HFFc6 (cell line): ENCODE measurements at regions not wholly inside any gene's neighbourhood (a gene's known extent, or its start where the extent isn't known, plus 50 kb on each side); places are given as distances from the start of the nearest gene placed in this dataset.
"Not testable (repeated sequence)": the region's sequence is repeated elsewhere in the genome, so short reads cannot be mapped to it uniquely, and the experiment has no call there.

Source experiments
- DNase-seq: peaks from one replicate; pipeline ENCODE4 v3.0.0-alpha.2; 2018
- H3K27ac Mint-ChIP-seq: 2 replicates; pipeline ENCODE4 v1.8.0; 2020; ENCODE audit warnings: mild to moderate bottlenecking, mixed read lengths
- H3K27me3 Mint-ChIP-seq: 2 replicates; pipeline ENCODE4 v1.8.0; 2021; ENCODE audit warnings: mild to moderate bottlenecking, moderate library complexity, mixed read lengths; ENCODE audit not compliant: insufficient read depth
- H3K36me3 Mint-ChIP-seq: 2 replicates; pipeline ENCODE4 v1.8.0; 2021; ENCODE audit warnings: low read depth, mixed read lengths
- H3K4me1 Mint-ChIP-seq: 2 replicates; pipeline ENCODE4 v1.8.0; 2020; ENCODE audit warnings: low read depth, mixed read lengths
- H3K4me3 Mint-ChIP-seq: 2 replicates; pipeline ENCODE4 v1.8.0; 2020; ENCODE audit warnings: mild to moderate bottlenecking, moderate library complexity, mixed read lengths
- H3K9me3 Mint-ChIP-seq: 2 replicates; pipeline ENCODE4 v1.8.0; 2020; ENCODE audit warnings: mild to moderate bottlenecking, mixed read lengths
- TF ChIP-seq, protein P1 (sequence below): fragments of 200-600 bp; sonication (generic); IDR thresholded peaks from 2 replicates; pipeline ENCODE4 v1.5.0; 2021; ENCODE audit warnings: antibody characterized with exemption, mild to moderate bottlenecking

DNA sequence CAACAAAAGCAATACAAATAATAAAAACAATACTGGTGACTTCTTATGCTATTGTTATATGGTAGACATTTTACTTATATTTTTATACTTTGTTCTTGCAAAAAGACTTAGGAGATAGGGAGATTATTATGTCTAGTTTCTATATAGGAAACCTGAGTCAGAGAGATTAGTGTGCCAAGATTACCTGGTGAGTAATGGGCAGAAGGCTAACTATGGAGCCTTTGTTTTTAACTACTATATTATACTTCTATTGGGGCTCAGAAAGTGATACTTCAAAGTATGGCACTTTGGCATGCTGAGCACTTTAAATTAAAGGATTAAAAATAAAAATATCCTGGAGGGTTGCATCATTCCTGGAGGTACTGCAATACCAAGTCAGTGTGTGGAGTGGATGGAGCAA is 117.5 kb upstream of the CLINT1 start:
- H3K9me3 Mint-ChIP-seq, result no peaks in the 10 kb centered on the region
- TF ChIP-seq, protein P1, sequence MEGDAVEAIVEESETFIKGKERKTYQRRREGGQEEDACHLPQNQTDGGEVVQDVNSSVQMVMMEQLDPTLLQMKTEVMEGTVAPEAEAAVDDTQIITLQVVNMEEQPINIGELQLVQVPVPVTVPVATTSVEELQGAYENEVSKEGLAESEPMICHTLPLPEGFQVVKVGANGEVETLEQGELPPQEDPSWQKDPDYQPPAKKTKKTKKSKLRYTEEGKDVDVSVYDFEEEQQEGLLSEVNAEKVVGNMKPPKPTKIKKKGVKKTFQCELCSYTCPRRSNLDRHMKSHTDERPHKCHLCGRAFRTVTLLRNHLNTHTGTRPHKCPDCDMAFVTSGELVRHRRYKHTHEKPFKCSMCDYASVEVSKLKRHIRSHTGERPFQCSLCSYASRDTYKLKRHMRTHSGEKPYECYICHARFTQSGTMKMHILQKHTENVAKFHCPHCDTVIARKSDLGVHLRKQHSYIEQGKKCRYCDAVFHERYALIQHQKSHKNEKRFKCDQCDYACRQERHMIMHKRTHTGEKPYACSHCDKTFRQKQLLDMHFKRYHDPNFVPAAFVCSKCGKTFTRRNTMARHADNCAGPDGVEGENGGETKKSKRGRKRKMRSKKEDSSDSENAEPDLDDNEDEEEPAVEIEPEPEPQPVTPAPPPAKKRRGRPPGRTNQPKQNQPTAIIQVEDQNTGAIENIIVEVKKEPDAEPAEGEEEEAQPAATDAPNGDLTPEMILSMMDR, result no peak
- no peaks in the 10 kb centered on the region for H3K36me3 Mint-ChIP-seq
- H3K4me3 Mint-ChIP-seq, result no peak overlapping the region
- H3K27me3 Mint-ChIP-seq, result peaks cover 6% of the 10 kb centered on the region
- H3K4me1 Mint-ChIP-seq, result no peaks in the 10 kb centered on the region
- no peak overlapping the region for H3K27ac Mint-ChIP-seq
- DNase-seq, result no peak

DNA sequence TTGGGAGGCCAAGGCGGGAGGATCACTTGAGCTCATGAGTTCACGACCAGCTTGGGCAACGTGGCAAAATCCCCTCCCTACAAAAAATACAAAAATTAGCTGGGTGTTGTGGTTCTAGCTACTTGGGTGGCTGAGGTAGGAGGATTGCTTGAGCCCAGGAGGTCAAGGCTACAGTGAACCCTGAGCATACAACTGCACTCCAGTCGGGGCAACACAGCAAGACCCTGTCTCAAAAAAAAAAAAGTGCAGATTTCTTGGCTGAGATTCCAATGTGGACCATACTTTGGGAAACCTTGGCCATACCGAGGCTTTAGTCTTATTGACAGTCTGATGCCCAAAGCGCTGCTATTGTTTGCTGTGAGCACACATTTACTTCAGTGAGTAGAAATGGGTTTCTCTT is 113.6 kb upstream of the CLINT1 start:
- Mint-ChIP-seq H3K4me1 (no peaks in the 10 kb centered on the region), H3K27ac (no peak overlapping the region), H3K9me3 (no peaks in the 10 kb centered on the region), H3K4me3 (no peak overlapping the region), H3K36me3 (no peaks in the 10 kb centered on the region), H3K27me3 (peaks cover 7% of the 10 kb centered on the region)
- DNase-seq, result no peak
- TF ChIP-seq, protein P1, result no peak

DNA sequence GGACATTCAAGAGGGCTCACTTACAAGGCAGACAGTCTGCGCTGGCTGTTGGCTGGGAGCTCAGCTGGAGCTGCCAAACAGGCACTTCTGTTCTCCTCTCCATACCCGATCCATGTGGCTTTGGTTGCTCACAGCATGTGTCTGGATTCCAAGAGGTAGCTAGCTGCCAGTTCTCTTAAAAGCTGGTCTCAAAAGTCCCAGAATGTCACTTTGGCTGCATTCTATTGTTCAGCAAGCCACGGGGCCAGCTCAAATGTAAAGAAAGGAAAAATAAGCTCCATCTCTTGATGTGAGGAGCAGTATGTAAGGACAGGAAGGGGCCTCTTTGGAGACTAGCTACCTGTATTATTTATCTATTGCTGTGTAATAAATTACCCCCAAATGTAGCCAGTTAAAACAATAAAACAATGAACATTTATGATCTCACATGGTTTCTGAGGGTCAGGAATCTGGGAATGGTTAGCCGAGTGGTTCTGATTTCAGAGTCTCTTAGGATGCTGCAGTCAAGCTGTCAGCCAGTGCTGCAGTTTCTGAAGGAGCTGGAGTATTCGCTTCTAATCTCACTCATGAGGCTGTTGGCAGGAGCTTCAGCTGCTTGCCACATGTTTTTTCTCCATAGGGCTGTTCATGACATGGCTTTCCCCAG is 112.7 kb upstream of the CLINT1 start:
- Mint-ChIP-seq H3K4me1 (no peaks in the 10 kb centered on the region), H3K27me3 (peaks cover 7% of the 10 kb centered on the region), H3K9me3 (no peaks in the 10 kb centered on the region), H3K36me3 (no peaks in the 10 kb centered on the region), H3K4me3 (no peak overlapping the region), H3K27ac (no peak overlapping the region)
- TF ChIP-seq, protein P1, result no peak
- no peak for DNase-seq

DNA sequence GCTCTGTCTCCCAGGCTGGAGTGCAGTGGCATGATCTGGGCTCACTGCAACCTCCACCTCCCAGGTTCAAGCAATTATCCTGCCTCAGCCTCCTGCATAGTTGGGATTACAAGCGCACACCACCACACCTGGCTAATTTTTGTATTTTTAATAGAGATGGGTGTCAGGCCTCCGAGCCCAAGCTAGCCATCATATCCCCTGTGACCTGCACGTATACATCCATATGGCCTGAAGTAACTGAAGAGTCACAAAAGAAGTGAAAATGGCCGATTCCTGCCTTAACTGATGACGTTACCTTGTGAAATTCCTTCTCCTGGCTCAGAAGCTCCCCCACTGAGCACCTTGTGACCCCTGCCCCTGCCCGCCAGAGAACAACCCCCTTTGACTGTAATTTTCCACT is 109.6 kb upstream of the CLINT1 start:
- not testable (repeated sequence) for H3K27ac Mint-ChIP-seq, H3K27me3 Mint-ChIP-seq, H3K4me3 Mint-ChIP-seq, H3K9me3 Mint-ChIP-seq, H3K36me3 Mint-ChIP-seq, DNase-seq, H3K4me1 Mint-ChIP-seq

DNA sequence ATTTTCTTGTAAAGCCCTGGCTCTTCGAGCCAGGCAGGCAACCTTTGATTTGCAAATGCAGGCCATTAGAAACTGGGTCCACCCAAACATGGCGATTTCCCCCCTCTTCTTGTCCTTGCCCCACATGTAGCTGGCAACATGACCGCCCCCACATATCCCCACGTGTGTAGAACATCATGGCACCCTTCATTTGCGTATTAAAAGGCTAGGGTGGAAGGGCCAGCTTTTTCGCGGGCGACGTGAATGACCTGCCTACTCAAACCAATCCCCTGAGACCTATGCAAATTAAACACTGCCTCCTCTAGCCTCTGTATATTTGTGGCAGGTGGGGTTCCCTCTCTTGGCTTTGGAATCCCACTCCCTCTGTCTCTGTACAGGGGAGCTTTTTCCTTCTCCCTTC is 107.0 kb upstream of the CLINT1 start:
- peaks cover 1% of the 10 kb centered on the region for H3K27me3 Mint-ChIP-seq
- H3K36me3 Mint-ChIP-seq, result no peaks in the 10 kb centered on the region
- TF ChIP-seq, protein P1, result no peak
- H3K9me3 Mint-ChIP-seq, result no peaks in the 10 kb centered on the region
- H3K4me3 Mint-ChIP-seq, result no peak overlapping the region
- H3K27ac Mint-ChIP-seq, result no peak overlapping the region
- no peaks in the 10 kb centered on the region for H3K4me1 Mint-ChIP-seq
- DNase-seq, result no peak

DNA sequence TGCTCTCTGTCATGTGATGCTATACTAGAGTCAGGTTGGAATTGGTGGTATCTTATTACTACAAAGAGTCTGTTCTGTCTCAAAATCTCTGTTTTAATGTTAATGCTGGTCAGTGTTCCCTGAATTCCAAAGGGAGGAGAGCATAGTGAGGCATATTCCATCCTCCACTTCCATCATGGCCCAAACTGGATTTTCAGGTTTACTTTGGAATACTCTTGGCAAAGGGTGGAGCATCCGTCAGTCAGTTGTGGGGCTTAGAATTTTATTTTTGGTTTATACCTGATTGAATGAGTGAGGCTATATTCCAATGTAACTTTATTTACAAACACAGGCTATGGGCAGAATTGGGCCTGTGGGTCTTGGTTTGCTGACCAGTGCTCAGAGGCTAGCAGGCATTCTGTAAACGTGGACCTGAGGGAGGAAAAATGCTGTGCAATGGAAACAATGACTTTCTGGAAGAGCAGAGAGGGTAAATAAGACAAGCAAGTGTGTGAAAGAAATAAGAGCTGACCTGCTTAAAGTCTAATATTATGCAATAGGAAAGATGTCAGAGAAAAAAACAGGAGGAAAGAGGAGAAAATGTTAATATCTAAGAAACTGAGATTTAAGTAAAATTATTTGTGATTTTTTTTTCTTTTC is 106.2 kb upstream of the CLINT1 start:
- TF ChIP-seq, protein P1, result no peak
- Mint-ChIP-seq H3K27me3 (peaks cover 1% of the 10 kb centered on the region), H3K27ac (no peak overlapping the region), H3K36me3 (no peaks in the 10 kb centered on the region), H3K4me3 (no peak overlapping the region), H3K4me1 (no peaks in the 10 kb centered on the region), H3K9me3 (no peaks in the 10 kb centered on the region)
- no peak for DNase-seq
